HCT116 (cell line): ENCODE measurements at regions not wholly inside any gene's neighbourhood (a gene's known extent, or its start where the extent isn't known, plus 50 kb on each side); places are given as distances from the start of the nearest gene placed in this dataset.

Experiments used
- POLR2A ChIP-seq: IDR thresholded peaks from 2 replicates; pipeline ENCODE4 v1.7.0; 2011; ENCODE audit warnings: borderline replicate concordance; ENCODE audit not compliant: insufficient read depth, insufficient read length; ENCODE audit errors: extremely low read depth
- POLR2AphosphoS5 ChIP-seq: IDR thresholded peaks from 2 replicates; pipeline ENCODE4 v1.6.1; 2011; ENCODE audit warnings: mild to moderate bottlenecking, low read depth, low read length, moderate library complexity

DNA sequence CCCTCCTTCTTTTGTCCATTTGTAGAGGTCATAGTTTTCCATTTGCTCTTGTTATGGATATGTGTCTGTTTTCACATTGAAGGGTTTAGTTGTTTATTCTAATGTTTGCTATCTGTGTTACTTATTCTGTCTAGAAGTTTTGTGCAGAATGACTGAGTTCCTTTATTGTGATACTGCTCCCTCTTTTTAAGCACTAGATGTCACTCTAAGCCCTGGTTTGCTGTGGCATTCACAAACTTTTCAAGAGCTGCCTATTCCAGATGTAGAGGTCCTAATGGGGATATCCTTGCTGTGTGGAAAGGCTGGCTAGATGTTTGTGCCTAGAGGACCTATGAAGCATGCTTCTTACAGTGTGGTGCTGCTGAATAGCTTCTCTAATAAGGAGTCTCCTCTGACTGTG lies 338.6 kb downstream of the SPIN4 start:
- no peak for TF ChIP-seq POLR2AphosphoS5
- TF ChIP-seq POLR2A = no peak
